WERI-Rb-1 (cell line): ENCODE measurements at regions not wholly inside any gene's neighbourhood (a gene's known extent, or its start where the extent isn't known, plus 50 kb on each side); places are given as distances from the start of the nearest gene placed in this dataset.

Experiments used
- DNase-seq: peaks from one replicate; pipeline ENCODE4 v3.0.0-alpha.2; 2020
- H3K27ac ChIP-seq: fragments of 250-450 bp; sonication (Bioruptor Pico); 2 replicates; pipeline ENCODE4 v1.5.1; 2020; ENCODE audit warnings: mild to moderate bottlenecking, moderate library complexity
- H3K27me3 ChIP-seq: fragments of 250-450 bp; sonication (Bioruptor Pico); 2 replicates; pipeline ENCODE4 v1.5.1; 2021; ENCODE audit warnings: mild to moderate bottlenecking, low read depth, moderate library complexity; ENCODE audit not compliant: insufficient read depth, severe bottlenecking
- H3K36me3 ChIP-seq: fragments of 250-450 bp; sonication (Bioruptor Pico); 2 replicates; pipeline ENCODE4 v1.5.1; 2020; ENCODE audit warnings: mild to moderate bottlenecking, moderate library complexity
- H3K4me3 ChIP-seq: 2 replicates; pipeline ENCODE4 v1.5.1; 2011; ENCODE audit warnings: low read depth, mild to moderate bottlenecking, control low read depth, low read length
- H3K9me3 ChIP-seq: fragments of 250-450 bp; sonication (Bioruptor Pico); 2 replicates; pipeline ENCODE4 v1.5.1; 2021; ENCODE audit warnings: mild to moderate bottlenecking, moderate library complexity; ENCODE audit not compliant: severe bottlenecking
- CTCF ChIP-seq: IDR thresholded peaks from 2 replicates; pipeline ENCODE4 v1.5.1; 2011; ENCODE audit warnings: low read depth, mild to moderate bottlenecking, control low read depth, inconsistent platforms, low read length

GRCh38 chr2:153228904-153229303 lies 249.7 kb downstream of the RPRM start:
- Histone ChIP-seq H3K36me3 (no peaks in the 10 kb centered on the region), H3K9me3 (no peaks in the 10 kb centered on the region), H3K4me3 (no peak overlapping the region), H3K27ac (no peak overlapping the region), H3K27me3 (no peaks in the 10 kb centered on the region)
- no peak for TF ChIP-seq CTCF
- no peak for DNase-seq

GRCh38 chr2:153227981-153228380 lies 250.6 kb downstream of the RPRM start:
- no peak for TF ChIP-seq CTCF
- no peak for DNase-seq
- H3K4me3 ChIP-seq, result no peak overlapping the region
- no peaks in the 10 kb centered on the region for H3K36me3 ChIP-seq
- H3K27me3 ChIP-seq, result no peaks in the 10 kb centered on the region
- H3K27ac ChIP-seq, result no peak overlapping the region
- no peaks in the 10 kb centered on the region for H3K9me3 ChIP-seq

GRCh38 chr2:153222231-153223165 lies 256.1 kb downstream of the RPRM start:
- DNase-seq, result no peak
- Histone ChIP-seq H3K36me3 (no peaks in the 10 kb centered on the region), H3K27me3 (no peaks in the 10 kb centered on the region), H3K27ac (no peak overlapping the region), H3K9me3 (no peaks in the 10 kb centered on the region), H3K4me3 (no peak overlapping the region)
- no peak for TF ChIP-seq CTCF

GRCh38 chr2:153221506-153221905 lies 257.1 kb downstream of the RPRM start:
- H3K27ac ChIP-seq, result no peak overlapping the region
- H3K9me3 ChIP-seq, result no peaks in the 10 kb centered on the region
- no peaks in the 10 kb centered on the region for H3K36me3 ChIP-seq
- DNase-seq, result no peak
- no peak for TF ChIP-seq CTCF
- H3K27me3 ChIP-seq, result no peaks in the 10 kb centered on the region
- H3K4me3 ChIP-seq, result no peak overlapping the region

- Histone ChIP-seq H3K36me3 (no peaks in the 10 kb centered on the region), H3K27ac (no peak overlapping the region), H3K9me3 (no peaks in the 10 kb centered on the region), H3K27me3 (no peaks in the 10 kb centered on the region), H3K4me3 (no peak overlapping the region)
- no peak for TF ChIP-seq CTCF
- no peak for DNase-seq
These were observed 257.5 kb downstream of the RPRM start for GRCh38 chr2:153221087-153221486.
